DOHH2 (cell line): ENCODE measurements at regions not wholly inside any gene's neighbourhood (a gene's known extent, or its start where the extent isn't known, plus 50 kb on each side); places are given as distances from the start of the nearest gene placed in this dataset.

ENCODE experiments used
- EZH2phosphoT487 ChIP-seq: fragments of 200-600 bp; sonication (generic); IDR thresholded peaks from 2 replicates; pipeline ENCODE4 v1.6.1; 2017; ENCODE audit warnings: borderline replicate concordance, mild to moderate bottlenecking, antibody characterized with exemption, low read length, moderate library complexity, mixed read lengths
- TF ChIP-seq, protein P1 (sequence below): fragments of 200-600 bp; sonication (generic); IDR thresholded peaks from one replicate; pipeline ENCODE4 v1.5.1; 2014; ENCODE audit warnings: antibody characterized with exemption, mild to moderate bottlenecking, low read depth, low read length; ENCODE audit not compliant: poor library complexity, severe bottlenecking

DNA sequence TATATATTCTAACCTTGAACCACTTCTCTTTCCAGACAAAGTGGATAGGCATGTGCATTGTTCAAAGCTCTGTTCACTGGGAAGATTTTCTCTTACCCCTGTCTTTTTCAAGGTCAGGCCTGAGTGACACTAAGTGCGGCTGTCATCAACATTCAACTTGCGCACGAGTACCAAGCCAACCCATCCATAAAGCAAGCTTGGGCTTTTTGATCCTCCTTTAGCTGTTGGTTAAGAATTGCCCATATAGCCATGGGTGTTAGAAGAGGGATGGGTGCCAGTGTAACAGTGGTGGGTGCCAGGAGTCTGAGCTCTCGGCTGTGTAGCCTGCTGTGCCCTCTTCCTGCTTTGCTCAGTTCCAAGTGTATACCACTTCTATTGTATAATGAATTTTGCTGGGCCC, 136.1 kb downstream of the GLUL start:
- TF ChIP-seq, protein P1, sequence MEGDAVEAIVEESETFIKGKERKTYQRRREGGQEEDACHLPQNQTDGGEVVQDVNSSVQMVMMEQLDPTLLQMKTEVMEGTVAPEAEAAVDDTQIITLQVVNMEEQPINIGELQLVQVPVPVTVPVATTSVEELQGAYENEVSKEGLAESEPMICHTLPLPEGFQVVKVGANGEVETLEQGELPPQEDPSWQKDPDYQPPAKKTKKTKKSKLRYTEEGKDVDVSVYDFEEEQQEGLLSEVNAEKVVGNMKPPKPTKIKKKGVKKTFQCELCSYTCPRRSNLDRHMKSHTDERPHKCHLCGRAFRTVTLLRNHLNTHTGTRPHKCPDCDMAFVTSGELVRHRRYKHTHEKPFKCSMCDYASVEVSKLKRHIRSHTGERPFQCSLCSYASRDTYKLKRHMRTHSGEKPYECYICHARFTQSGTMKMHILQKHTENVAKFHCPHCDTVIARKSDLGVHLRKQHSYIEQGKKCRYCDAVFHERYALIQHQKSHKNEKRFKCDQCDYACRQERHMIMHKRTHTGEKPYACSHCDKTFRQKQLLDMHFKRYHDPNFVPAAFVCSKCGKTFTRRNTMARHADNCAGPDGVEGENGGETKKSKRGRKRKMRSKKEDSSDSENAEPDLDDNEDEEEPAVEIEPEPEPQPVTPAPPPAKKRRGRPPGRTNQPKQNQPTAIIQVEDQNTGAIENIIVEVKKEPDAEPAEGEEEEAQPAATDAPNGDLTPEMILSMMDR: no peak
- no peak for TF ChIP-seq EZH2phosphoT487
